ENCODE measurements at regions not wholly inside any gene's neighbourhood (a gene's known extent, or its start where the extent isn't known, plus 50 kb on each side); places are given as distances from the start of the nearest gene placed in this dataset.
"Not testable (repeated sequence)": the region's sequence is repeated elsewhere in the genome, so short reads cannot be mapped to it uniquely, and the experiment has no call there.

GRCh38 chr4:67328393-67328792 is 216.9 kb downstream of the CENPC start:
- no peak for DNase-seq

GRCh38 chr4:67328018-67328278 is 217.4 kb downstream of the CENPC start:
- DNase-seq: no peak

DNA sequence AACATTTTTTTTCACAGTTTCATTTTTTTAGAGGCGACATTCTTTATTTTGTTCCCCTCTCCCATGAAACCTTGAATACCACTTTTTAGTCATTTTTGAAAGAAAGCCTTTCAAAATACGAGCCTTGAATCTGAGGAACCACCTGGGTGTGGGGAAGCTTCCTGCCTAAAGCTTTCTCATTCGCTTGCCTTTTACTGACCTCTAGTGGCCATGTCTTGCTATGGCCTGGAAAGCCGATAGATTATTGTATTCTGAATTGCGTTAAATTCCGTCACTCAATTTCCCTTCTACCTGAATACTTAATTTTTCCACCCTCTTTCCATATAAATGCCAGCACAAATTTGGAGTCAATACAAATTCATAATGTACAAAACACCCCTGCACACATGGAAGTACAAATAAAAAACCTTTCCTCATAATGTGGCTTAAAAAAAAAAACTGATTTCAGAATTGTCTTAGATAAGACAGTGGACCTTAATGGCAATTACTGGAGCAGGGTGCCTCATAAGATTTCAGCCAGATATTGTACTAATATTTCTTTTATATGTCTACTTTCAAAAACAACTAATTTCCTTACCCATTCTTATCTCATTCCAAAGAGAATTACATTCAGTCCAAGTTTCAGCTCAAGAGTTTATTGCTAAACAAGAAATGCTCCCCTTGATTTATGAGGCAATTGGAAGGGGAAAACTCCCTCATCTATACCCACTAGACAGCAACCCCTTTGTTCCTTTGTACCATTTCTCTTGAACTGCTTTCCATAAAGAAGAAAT is 217.9 kb downstream of the CENPC start:
- peak; percentile 63 for DNase-seq

DNA sequence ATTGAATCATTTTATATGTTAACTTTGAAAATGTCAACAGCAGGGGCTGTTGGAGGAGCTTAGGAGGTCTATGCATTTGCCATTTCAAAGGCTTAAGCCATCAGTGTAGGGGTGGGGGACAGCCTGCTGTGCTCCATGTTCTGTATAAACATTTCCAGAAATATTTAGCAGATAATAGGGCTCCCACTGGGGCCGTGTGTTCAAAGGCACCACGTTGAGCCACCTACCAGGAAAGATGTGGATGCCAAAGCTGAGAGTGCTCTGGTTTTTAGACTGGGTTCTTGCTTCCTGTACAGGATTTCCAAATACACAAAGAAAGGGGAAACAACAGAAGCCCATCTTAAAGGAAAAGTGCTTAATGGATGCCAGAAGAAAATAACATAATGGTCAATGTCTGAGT is 219.5 kb downstream of the CENPC start:
- DNase-seq: no peak

DNA sequence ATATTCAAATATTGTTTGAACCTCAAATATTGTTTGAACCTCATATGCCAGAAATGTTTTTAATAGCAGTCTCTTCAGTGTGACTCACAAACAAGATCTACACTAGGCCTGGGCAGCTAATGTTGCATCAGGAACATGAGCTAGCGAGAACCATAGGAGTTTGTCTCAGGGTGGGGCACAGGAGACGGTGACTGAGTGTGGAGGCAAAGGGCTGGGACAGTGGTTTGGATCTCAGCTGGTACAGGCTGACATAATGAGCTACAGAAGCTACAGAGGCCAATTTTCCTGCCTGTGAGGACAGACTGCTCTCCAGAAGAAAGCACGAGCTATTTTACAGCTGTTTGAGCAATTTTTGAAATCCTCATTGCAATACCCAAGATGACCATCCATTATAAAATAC is 224.7 kb downstream of the CENPC start:
- no peak for DNase-seq

- not testable (repeated sequence) for DNase-seq
Observed at GRCh38 chr4:67319607-67320006, 225.7 kb downstream of the CENPC start.

DNA sequence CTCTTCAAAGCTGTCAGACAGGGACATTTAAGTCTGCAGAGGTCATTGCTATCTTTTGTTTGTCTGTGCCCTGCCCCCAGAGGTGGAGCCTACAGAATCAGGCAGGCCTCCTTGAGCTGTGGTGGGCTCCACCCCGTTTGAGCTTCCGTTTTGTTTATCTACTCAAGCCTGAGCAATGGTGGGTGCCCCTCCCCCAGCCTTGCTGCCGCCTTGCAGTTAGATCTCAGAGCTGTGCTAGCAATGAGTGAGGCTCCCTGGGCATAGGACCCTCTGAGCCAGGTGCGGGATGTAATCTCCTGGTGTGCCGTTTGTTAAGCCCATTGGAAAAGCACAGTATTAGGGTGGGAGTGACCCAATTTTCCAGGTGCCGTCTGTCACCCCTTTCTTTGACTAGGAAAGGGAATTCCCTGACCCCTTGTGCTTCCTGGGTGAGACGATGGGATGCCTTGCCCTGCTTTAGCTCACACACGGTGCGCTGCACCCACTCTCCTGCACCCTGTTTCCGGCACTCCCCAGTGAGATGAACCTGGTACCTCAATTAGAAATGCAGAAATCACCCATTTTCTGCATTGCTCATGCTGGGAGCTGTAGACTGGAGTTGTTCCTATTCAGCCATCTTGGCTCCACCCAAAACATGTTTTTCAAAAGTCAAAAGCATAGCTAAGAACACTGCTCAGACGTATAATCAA is 244.7 kb downstream of the CENPC start:
- not testable (repeated sequence) for DNase-seq

DNA sequence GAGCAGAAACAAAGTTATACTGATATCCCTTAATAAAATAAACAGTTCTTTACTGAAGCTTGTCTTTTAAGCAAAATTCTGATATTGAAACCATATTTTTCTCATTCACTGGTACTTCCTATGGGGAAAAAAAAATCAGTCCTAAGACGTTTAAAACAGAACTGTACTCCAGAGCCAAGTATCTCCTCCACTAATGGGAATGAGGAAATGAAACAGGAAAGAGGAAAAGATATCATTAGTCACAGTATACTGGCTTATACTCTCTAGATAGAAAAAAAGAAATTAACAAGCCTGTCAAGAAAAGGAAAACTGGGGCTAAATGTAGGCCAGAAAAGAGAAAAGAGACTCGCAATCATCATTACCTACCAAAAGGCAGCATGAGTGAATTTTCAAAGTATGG is 252.7 kb downstream of the CENPC start:
- DNase-seq: no peak

- no peak for DNase-seq
Observed at GRCh38 chr4:67292045-67292444, 253.3 kb downstream of the CENPC start.

DNA sequence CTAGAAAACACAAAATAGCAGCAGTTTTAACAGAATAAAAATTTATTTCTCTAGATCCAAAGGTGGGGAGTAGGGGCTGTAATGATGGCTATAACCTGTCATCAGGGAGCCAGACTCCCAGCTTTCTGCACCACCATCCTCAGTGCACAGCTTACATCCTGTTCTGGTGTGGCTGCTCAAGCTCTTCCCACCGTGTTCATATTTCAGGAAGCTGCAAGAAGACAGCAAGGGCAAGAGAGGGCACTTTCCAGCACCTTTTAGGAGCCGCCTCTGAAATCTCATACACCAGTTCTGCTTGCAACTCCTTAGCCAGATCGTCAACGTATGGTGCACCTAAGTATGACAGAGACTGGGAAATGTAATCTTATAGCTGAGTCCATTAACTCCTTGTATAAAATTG is 253.7 kb downstream of the CENPC start:
- no peak for DNase-seq

GRCh38 chr4:67288964-67289363 is 256.3 kb downstream of the CENPC start:
- peak; percentile 16 for DNase-seq

DNA sequence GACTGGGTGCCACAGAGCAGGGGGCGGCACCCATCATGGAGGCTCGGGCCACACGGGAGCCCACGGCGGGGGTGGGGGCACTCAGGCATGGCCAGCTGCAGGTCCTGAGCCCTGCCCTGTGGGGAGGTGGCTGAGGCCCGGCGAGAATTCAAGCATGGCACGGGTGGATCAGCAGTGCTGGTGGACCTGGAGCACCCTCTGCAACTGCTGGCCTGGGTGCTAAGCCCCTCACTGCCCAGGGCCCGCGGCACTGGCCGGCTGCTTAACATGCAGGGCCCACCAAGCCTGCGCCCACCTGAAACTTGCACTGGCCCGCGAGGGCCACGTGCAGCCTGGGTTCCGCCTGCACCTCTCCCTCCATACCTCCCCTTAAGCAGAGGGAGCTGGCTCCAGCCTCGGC is 258.6 kb downstream of the CENPC start:
- DNase-seq: no peak

DNA sequence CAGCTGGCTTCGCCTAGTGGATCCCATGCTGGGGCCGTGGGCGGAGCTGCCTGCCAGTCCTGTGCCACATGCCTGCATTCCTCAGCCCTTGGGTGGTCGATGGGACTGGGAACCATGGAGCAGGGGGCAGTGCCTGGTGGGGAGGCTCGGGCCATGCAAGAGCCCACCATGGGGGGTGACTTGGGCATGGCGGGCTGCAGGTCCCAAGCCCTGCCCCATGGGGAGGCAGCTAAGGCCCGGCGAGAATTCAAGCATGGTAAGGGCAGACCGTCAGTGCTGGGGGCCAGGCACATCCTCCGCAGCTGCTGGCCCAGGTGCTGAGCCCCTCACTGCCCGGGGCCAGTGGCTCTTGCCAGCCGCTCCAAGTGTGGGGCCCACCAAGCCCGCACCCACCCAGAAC is 262.6 kb downstream of the CENPC start:
- DNase-seq: no peak

DNA sequence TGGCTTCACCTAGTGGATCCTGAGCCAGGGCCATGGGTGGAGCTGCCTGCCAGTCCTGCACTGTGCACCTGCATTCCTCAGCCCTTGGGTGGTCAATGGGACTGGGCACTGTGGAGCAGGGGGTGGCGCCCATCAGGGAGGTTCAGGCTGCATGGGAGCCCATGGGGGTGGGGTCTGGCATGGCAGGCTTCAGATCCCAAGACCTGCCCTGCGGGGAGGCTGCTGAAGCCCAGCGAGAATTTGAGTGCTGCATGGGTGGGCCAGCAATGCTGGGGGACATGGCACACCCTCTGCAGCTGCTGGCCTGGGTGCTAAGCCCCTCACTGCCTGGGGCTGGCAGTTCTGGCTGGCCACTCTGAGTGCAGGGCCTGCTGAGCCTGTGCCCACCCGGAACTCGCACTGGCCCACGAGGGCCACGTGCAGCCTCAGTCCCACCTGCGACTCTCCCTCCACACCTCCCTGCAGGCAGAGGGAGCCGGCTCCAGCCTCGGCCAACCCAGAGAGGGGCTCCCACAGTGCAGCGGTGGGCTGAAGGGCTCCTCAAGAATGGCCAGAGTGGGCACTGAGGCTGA is 270.0 kb downstream of the CENPC start:
- no peak for DNase-seq

GRCh38 chr4:67274671-67275070 is 270.6 kb downstream of the CENPC start:
- not testable (repeated sequence) for DNase-seq

DNA sequence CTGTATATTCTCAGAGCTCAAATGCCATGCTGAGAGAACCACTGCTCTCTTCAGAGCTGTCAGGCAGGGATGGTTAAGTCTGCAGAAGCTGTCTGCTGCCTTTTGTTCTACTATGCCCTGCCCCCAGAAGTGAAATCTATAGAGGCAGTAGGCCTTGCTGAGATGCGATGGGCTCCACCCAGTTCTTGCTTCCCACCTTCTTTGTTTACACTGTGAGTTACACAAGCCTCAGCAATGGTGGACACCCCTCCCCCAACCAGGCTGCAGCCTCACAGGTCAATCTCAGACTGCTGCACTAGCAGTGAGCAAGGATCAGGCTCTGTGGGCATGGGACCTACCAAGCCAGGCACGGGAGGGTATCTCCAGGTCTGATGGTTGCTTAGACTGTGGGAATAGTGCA is 271.6 kb downstream of the CENPC start:
- DNase-seq: no peak

DNA sequence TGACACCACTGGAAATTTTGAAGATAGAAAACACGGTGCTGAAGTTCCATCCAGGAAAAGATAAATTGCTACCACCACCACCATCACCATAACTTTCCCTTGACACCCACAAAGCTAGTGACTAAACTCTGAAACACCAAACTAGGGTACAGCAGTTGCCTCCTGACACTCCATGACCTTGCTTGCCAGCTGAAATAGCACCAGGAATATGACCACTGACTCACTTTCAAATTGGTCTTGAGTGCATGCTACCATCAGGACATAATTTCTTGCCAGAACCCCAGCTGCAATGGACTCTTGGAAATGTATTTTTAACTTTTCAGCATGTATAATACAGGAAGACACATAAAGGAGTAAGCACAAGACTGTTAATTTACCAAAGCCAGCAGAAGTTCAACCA is 283.3 kb downstream of the CENPC start:
- no peak for DNase-seq

DNA sequence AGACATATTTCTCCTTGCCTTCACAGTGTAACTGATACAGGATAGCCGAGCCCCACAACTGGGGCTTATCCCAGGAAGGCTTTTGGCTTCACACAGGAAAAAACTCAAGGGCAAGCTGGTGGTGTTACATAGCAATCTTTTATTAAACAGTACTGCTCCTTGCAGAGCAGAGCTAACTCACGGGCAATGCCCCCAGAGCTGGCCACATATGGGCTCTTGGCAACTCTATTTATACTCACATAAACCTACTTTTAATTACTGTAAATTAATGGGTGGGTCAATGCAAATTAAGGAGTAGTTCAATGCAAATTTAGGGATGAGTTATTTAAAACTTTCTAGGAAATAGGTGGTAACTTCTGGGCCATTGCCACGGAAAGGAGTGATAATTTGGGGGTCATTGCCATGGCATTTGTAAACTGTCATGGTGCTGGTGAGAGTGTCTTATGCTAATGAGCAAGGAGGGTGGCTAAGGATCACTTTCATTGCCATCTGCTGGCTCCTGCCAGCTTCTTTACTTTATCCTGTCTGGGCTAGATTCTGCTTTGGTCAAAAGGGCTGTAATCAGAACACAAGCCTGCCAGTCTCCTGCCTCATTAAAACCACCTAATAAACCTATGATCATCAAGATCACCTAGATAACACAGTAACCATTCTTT is 288.8 kb downstream of the CENPC start:
- no peak for DNase-seq

- DNase-seq: no peak
Observed at GRCh38 chr4:67250131-67250896, 295.0 kb downstream of the CENPC start.

GRCh38 chr4:67236788-67237187 is 308.5 kb downstream of the CENPC start:
- no peak for DNase-seq

DNA sequence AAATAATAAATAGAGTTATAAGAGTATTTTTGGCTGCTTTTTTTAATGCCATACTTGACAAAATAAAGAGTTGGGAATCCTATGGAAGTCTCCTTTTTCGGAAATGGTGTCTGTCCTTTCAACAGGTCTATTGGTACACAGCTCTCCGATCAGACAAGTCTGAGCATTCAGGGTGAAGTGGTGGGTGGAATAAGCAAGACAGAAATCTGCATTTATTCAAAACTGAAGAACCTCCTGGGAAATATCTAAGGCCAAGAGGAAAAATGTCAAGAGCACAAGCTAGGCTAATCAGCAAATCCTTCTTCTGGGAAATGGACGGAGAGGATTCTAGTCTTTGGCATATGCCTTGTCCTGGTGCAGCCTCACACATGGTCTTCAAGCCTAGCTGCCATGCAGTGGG is 309.0 kb downstream of the CENPC start:
- no peak for DNase-seq

GRCh38 chr4:67234296-67234695 is 311.0 kb downstream of the CENPC start:
- no peak for DNase-seq

GRCh38 chr4:67229148-67229547 is 316.2 kb downstream of the CENPC start:
- no peak for DNase-seq
